DMS79 (cell line): ENCODE measurements at regions not wholly inside any gene's neighbourhood (a gene's known extent, or its start where the extent isn't known, plus 50 kb on each side); places are given as distances from the start of the nearest gene placed in this dataset.
"Not testable (repeated sequence)": the region's sequence is repeated elsewhere in the genome, so short reads cannot be mapped to it uniquely, and the experiment has no call there.

Source experiments
- DNase-seq: peaks from one replicate; lab custom pipeline; 2025; lab: John Stamatoyannopoulos, UW

- not testable (repeated sequence) for DNase-seq
Observed at GRCh38 chr11:71721840-71722239, 111.2 kb upstream of the DEFB108B start.

GRCh38 chr11:71723991-71724390 lies 109.0 kb upstream of the DEFB108B start:
- not testable (repeated sequence) for DNase-seq

GRCh38 chr11:71730748-71731147 lies 102.3 kb upstream of the DEFB108B start:
- DNase-seq: not testable (repeated sequence)

- not testable (repeated sequence) for DNase-seq
Observed at GRCh38 chr11:71734368-71734767, 98.6 kb upstream of the DEFB108B start.

GRCh38 chr11:71738317-71738716 lies 94.7 kb upstream of the DEFB108B start:
- not testable (repeated sequence) for DNase-seq

- not testable (repeated sequence) for DNase-seq
Observed at GRCh38 chr11:71743385-71743784, 89.6 kb upstream of the DEFB108B start.

- DNase-seq: peak; percentile 61
Observed at GRCh38 chr11:71745656-71746055, 87.3 kb upstream of the DEFB108B start.

- DNase-seq: not testable (repeated sequence)
Observed at GRCh38 chr11:71746263-71746662, 86.7 kb upstream of the DEFB108B start.

GRCh38 chr11:71748965-71749620 lies 83.9 kb upstream of the DEFB108B start:
- not testable (repeated sequence) for DNase-seq

GRCh38 chr11:71750908-71751307 lies 82.1 kb upstream of the DEFB108B start:
- DNase-seq: not testable (repeated sequence)

- DNase-seq: peak; percentile 73
Observed at GRCh38 chr11:71764695-71765491, 68.1 kb upstream of the DEFB108B start.

GRCh38 chr11:71767016-71767415 lies 66.0 kb upstream of the DEFB108B start:
- not testable (repeated sequence) for DNase-seq

- not testable (repeated sequence) for DNase-seq
Observed at GRCh38 chr11:71772193-71772592, 60.8 kb upstream of the DEFB108B start.

GRCh38 chr11:71774603-71775222 lies 58.3 kb upstream of the DEFB108B start:
- no peak for DNase-seq

- peak; percentile 56 for DNase-seq
Observed at GRCh38 chr11:71780116-71780515, 52.9 kb upstream of the DEFB108B start.

GRCh38 chr11:71780771-71781170 lies 52.2 kb upstream of the DEFB108B start:
- peak; percentile 48 for DNase-seq

GRCh38 chr11:71781491-71781890 lies 51.5 kb upstream of the DEFB108B start:
- not testable (repeated sequence) for DNase-seq

GRCh38 chr11:71782229-71782861 lies 50.7 kb upstream of the DEFB108B start:
- not testable (repeated sequence) for DNase-seq

- not testable (repeated sequence) for DNase-seq
Observed at GRCh38 chr11:71783191-71783590, 49.8 kb upstream of the DEFB108B start.
